HCT116 (cell line): ENCODE measurements at regions not wholly inside any gene's neighbourhood (a gene's known extent, or its start where the extent isn't known, plus 50 kb on each side); places are given as distances from the start of the nearest gene placed in this dataset.

Source experiments
- ATAC-seq: fragments of 200-7000 bp; cut with Tn5 transposase; 2 replicates; pipeline ENCODE4 v1.9.1; 2020; ENCODE audit warnings: mild to moderate bottlenecking, moderate library complexity
- BruUV-seq: library from RNA; stranded (reverse); fragments of 400-500 nt; replicated peaks from 2 replicates; lab custom pipeline; 2021; lab: Mats Ljungman, UMichigan
- CTCF ChIA-PET: fragments of 300-600 bp; sonication (Branson Sonifier 250); formaldehyde crosslinking; loops from one replicate; lab custom pipeline; 2021; ENCODE audit warnings: antibody characterized with exemption; lab: Charles Lee
- POLR2A ChIA-PET: fragments of 300-600, 350-600 bp; sonication (Branson Sonifier 250); formaldehyde crosslinking; loops from one replicate; lab custom pipeline; 2021; ENCODE audit warnings: antibody characterized with exemption; lab: Charles Lee
- RAD21 ChIA-PET, 2 experiments: fragments of 300-600 bp; sonication (Branson Sonifier 250); formaldehyde crosslinking; loops; one replicate each; lab custom pipeline; 2023; ENCODE audit warnings: low total read pairs in 2 of 2; ENCODE audit not compliant: uncharacterized antibody in 2 of 2, unreplicated experiment in 2 of 2, low non-redundant PET in 1 of 2; lab: Charles Lee
- DNase-seq: peaks from one replicate; pipeline ENCODE4 v3.0.0-alpha.2; 2010; ENCODE audit warnings: low read depth, low spot score
- H2AFZ ChIP-seq: fragments of 200-600 bp; shearing (Covaris generic), sonication (generic); 2 replicates; pipeline ENCODE4 v1.6.1; 2017; ENCODE audit warnings: low read depth, mixed run types, mixed read lengths, antibody characterized with exemption, low read length; ENCODE audit not compliant: poor library complexity, severe bottlenecking
- H3K27ac ChIP-seq: 2 replicates; pipeline ENCODE4 v1.5.1; 2012; ENCODE audit warnings: low read depth, low read length
- H3K27me3 ChIP-seq: fragments of 200-600 bp; sonication (generic); 2 replicates; pipeline ENCODE4 v1.6.1; 2016; ENCODE audit warnings: mixed run types, low read length, mixed read lengths; ENCODE audit not compliant: insufficient read depth
- H3K36me3 ChIP-seq, 2 experiments: fragments of 200-500 bp in 1 of 2; fragments of 200-600 bp in 1 of 2; sonication (Bioruptor generic) in 1 of 2; sonication (generic) in 1 of 2; 2 replicates each; pipeline versions ENCODE4 v1.5.1 to v1.6.1; 2014 to 2016; ENCODE audit warnings: low read length in 2 of 2, inconsistent platforms in 1 of 2, mixed read lengths in 1 of 2, mixed run types in 1 of 2; ENCODE audit not compliant: insufficient read depth in 2 of 2, control insufficient read depth in 1 of 2
- H3K4me1 ChIP-seq, 2 experiments: fragments of 200-600 bp in 1 of 2; sonication (generic) in 1 of 2; 2 replicates each; pipeline versions ENCODE4 v1.5.1 to v1.6.1; 2012 to 2017; ENCODE audit warnings: low read length in 2 of 2, inconsistent platforms in 1 of 2, mild to moderate bottlenecking in 1 of 2, mixed read lengths in 1 of 2, mixed run types in 1 of 2, moderate library complexity in 1 of 2; ENCODE audit not compliant: insufficient read depth in 2 of 2, control insufficient read depth in 1 of 2
- H3K4me2 ChIP-seq: fragments of 200-600 bp; sonication (generic); 2 replicates; pipeline ENCODE4 v1.6.1; 2017; ENCODE audit warnings: mixed run types, low read length, mixed read lengths
- H3K4me3 ChIP-seq, 2 experiments: fragments of 200-600 bp in 1 of 2; sonication (generic) in 1 of 2; replicated peaks in 1 of 2; 2 replicates each; pipeline ENCODE4 v1.5.1; 2011 to 2016; ENCODE audit warnings: low read length in 2 of 2, control low read depth in 1 of 2, low read depth in 1 of 2, mild to moderate bottlenecking in 1 of 2, mixed read lengths in 1 of 2, mixed run types in 1 of 2
- H3K79me2 ChIP-seq: fragments of 200-600 bp; sonication (generic); 2 replicates; pipeline ENCODE4 v1.6.1; 2017; ENCODE audit warnings: mild to moderate bottlenecking, mixed run types, low read length, moderate library complexity, mixed read lengths; ENCODE audit not compliant: insufficient read depth
- H3K9ac ChIP-seq: fragments of 200-600 bp; sonication (generic); 2 replicates; pipeline ENCODE4 v1.6.1; 2016; ENCODE audit warnings: low read length, mixed read lengths
- H3K9me2 ChIP-seq: fragments of 200-600 bp; sonication (generic), shearing (Covaris generic); 2 replicates; pipeline ENCODE4 v1.6.1; 2017; ENCODE audit warnings: mixed run types, mild to moderate bottlenecking, moderate library complexity; ENCODE audit not compliant: insufficient read depth
- H3K9me3 ChIP-seq, 2 experiments: fragments of 200-500 bp in 1 of 2; fragments of 200-600 bp in 1 of 2; sonication (Bioruptor generic) in 1 of 2; sonication (generic) in 1 of 2; 2 replicates each; pipeline ENCODE4 v1.6.1; 2014 to 2017; ENCODE audit warnings: low read length in 2 of 2, mixed read lengths in 2 of 2, inconsistent platforms in 1 of 2, low read depth in 1 of 2, mild to moderate bottlenecking in 1 of 2, mixed run types in 1 of 2, moderate library complexity in 1 of 2; ENCODE audit not compliant: control insufficient read depth in 1 of 2, insufficient read depth in 1 of 2
- H4K20me1 ChIP-seq: fragments of 200-600 bp; sonication (generic), shearing (Covaris generic); 2 replicates; pipeline ENCODE4 v1.6.1; 2017; ENCODE audit warnings: mixed run types, mild to moderate bottlenecking, moderate library complexity; ENCODE audit not compliant: insufficient read depth
- CBX3 ChIP-seq: IDR thresholded peaks from 2 replicates; pipeline ENCODE4 v1.6.1; 2012; ENCODE audit warnings: low read depth
- EGR1 ChIP-seq: IDR thresholded peaks from 2 replicates; pipeline ENCODE4 v1.6.1; 2012; ENCODE audit warnings: low read depth
- ELF1 ChIP-seq: IDR thresholded peaks from 2 replicates; pipeline ENCODE4 v1.6.1; 2012; ENCODE audit warnings: low read depth, borderline replicate concordance
- POLR2A ChIP-seq: IDR thresholded peaks from 2 replicates; pipeline ENCODE4 v1.7.0; 2011; ENCODE audit warnings: borderline replicate concordance; ENCODE audit not compliant: insufficient read depth, insufficient read length; ENCODE audit errors: extremely low read depth
- REST ChIP-seq: IDR thresholded peaks from 2 replicates; pipeline ENCODE4 v1.6.1; 2012; ENCODE audit warnings: low read depth
- ZBTB33 ChIP-seq: IDR thresholded peaks from 2 replicates; pipeline ENCODE4 v1.6.1; 2011; ENCODE audit warnings: mild to moderate bottlenecking, low read length, moderate library complexity; ENCODE audit not compliant: insufficient replicate concordance; ENCODE audit errors: extremely low read depth
- intact Hi-C: fragments of 100-400 bp; cut with micrococcal nuclease; formaldehyde crosslinking; loops from 2 replicates; pipeline ENCODE4 v1.10.0; 2022

- no peaks in the 10 kb centered on the region for H3K79me2 ChIP-seq
- no peak overlapping the region for H3K4me2 ChIP-seq
- ChIA-PET CTCF (no interaction called here), RAD21 (no interaction called here), POLR2A (no interaction called here)
- H3K4me1 ChIP-seq: no peaks in the 10 kb centered on the region
- TF ChIP-seq REST: no peak
- no peak for TF ChIP-seq POLR2A
- TF ChIP-seq CBX3: no peak
- TF ChIP-seq EGR1: no peak
- no peak for TF ChIP-seq ELF1
- TF ChIP-seq ZBTB33: no peak
- no peaks in the 10 kb centered on the region for H3K9me2 ChIP-seq
- H3K36me3 ChIP-seq: no peaks in the 10 kb centered on the region
- ATAC-seq: no peak
- H3K27ac ChIP-seq: no peak overlapping the region
- H3K9ac ChIP-seq: no peak overlapping the region
- no peak overlapping the region for H3K4me3 ChIP-seq
- DNase-seq: no peak
- no peaks in the 10 kb centered on the region for H4K20me1 ChIP-seq
- intact Hi-C loops: no loop called here
- H3K9me3 ChIP-seq: no peaks in the 10 kb centered on the region
- BruUV-seq: no TSS peak
- H2AFZ ChIP-seq: no peak overlapping the region
- H3K27me3 ChIP-seq: no peaks in the 10 kb centered on the region
Measured at GRCh38 chr2:83960371-83960770, 498.7 kb downstream of the SUCLG1 start.
